GM12865 (cell line): ENCODE measurements at regions not wholly inside any gene's neighbourhood (a gene's known extent, or its start where the extent isn't known, plus 50 kb on each side); places are given as distances from the start of the nearest gene placed in this dataset.

Source experiments
- DNase-seq: peaks from one replicate; pipeline ENCODE4 v3.0.0; 2010; ENCODE audit warnings: low read depth
- H3K4me3 ChIP-seq: 2 replicates; pipeline ENCODE4 v1.5.1; 2011; ENCODE audit warnings: mild to moderate bottlenecking, low read depth, low read length, control low read depth
- CTCF ChIP-seq: IDR thresholded peaks from 2 replicates; pipeline ENCODE4 v1.5.1; 2011; ENCODE audit warnings: low read length, control low read depth, low read depth, inconsistent platforms; ENCODE audit not compliant: insufficient read depth; ENCODE audit errors: missing control alignments

DNA sequence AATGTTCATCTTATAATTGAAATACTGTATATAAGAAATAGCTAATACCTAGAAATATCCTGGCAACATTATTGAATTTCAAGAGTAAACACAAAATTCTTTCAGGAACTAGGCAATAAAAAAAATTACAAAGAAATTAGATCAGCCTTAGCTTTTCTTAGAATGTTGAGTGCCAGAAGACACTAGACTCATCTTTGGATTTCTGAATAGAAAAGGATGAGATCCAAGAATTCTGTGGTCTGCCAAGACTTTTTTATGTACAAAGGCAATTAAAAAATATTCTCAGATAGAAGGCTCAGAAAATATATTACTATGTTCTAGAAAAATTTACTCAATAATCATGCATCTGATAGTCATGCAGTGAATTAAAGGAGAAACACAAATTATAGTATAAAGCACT is 294.5 kb upstream of the CDIN1 start:
- no peak for DNase-seq
- no peak overlapping the region for H3K4me3 ChIP-seq
- TF ChIP-seq CTCF, result no peak

GRCh38 chr15:36291501-36291900 is 287.9 kb upstream of the CDIN1 start:
- no peak overlapping the region for H3K4me3 ChIP-seq
- no peak for DNase-seq
- TF ChIP-seq CTCF, result no peak

DNA sequence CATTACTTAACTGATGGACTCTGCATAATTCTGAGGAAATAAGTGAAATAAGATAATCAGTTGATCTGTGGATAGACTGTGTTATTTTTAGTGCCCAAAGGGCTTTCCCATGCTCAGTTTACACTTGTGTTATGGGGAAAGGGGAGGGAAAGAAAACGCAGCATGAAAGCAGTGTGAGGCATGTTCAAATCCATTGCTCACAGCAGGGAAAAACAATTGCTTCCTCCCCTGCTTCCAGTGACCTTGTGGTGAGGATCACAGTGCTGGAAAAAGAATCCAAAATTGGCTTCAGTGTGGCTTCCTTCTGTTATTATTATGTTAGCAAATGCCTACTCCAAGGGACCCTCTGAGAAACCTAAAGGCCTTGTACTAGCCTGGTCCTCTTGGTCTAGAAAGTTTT is 285.1 kb upstream of the CDIN1 start:
- no peak for DNase-seq
- no peak overlapping the region for H3K4me3 ChIP-seq
- TF ChIP-seq CTCF, result no peak

- H3K4me3 ChIP-seq, result no peak overlapping the region
- no peak for TF ChIP-seq CTCF
- no peak for DNase-seq
Measured at GRCh38 chr15:36301947-36302346, 277.5 kb upstream of the CDIN1 start.

DNA sequence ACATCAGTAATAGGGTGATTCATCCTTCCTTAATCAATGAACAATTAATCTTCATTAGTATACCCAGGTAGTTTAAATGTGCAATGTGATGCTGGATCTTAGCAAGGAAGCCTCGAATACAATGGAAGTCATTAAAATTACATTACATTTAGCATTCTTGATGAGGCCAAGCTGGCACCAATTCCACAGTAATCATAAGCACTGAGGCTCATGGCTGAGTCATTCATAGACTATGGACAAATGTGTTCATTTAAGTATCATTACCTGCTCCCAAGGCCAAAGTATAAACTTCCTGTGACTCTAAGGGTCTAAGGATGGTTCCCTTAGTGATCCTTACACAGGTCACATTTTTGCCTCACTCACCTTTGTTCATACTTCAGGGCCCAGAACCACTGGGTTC is 266.4 kb upstream of the CDIN1 start:
- H3K4me3 ChIP-seq, result no peak overlapping the region
- no peak for TF ChIP-seq CTCF
- no peak for DNase-seq

- TF ChIP-seq CTCF, result no peak
- no peak for DNase-seq
- no peak overlapping the region for H3K4me3 ChIP-seq
Measured at GRCh38 chr15:36313736-36314280, 265.6 kb upstream of the CDIN1 start.

GRCh38 chr15:36315649-36316048 is 263.8 kb upstream of the CDIN1 start:
- no peak for TF ChIP-seq CTCF
- no peak overlapping the region for H3K4me3 ChIP-seq
- no peak for DNase-seq
